HUDEP-2 (cell line): ENCODE measurements at regions not wholly inside any gene's neighbourhood (a gene's known extent, or its start where the extent isn't known, plus 50 kb on each side); places are given as distances from the start of the nearest gene placed in this dataset.
"Not testable (repeated sequence)": the region's sequence is repeated elsewhere in the genome, so short reads cannot be mapped to it uniquely, and the experiment has no call there.

ENCODE experiments used
- DNase-seq, 76 experiments: peaks; one replicate each; lab custom pipeline; 2025; ENCODE audit not compliant: unreplicated experiment in 76 of 76; lab: John Stamatoyannopoulos, UW

DNA sequence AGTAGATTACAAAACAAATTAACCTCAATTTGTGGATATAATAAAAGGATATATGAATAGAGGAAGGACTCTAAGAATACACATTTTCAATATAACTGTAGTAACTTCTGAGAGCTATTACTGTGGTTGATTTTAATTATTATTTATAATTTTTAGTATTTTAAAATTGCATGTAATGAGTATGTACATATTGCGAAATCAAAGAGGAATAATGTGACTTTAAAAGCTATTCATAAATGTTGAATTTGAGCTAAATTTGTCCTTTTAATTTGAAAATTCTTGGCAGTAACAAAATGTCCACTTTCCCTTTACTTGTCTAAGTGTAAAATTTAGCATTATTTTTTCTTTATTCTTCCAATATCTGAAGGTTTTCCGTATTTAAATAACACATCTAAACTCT lies 750.6 kb upstream of the PCDH15 start:
- DNase-seq, result no peak

DNA sequence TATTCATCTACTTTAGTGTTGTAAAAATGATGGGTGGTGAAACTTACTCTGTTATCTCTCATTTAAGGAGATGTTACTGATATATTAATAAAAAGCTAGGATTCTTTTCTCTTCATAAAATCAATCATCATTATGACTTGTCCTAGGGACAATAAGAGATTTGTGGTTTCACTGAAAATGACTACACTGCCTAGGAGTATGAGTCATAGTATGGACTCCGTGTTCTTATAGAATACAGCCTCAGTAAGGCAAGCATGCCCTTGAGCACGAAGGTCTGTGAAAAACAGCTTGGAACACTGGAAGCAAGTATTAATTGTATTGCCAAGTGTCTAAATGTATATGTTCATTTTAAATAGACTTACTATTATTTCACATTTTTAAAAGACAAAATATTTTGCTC lies 749.2 kb upstream of the PCDH15 start:
- no peak for DNase-seq

DNA sequence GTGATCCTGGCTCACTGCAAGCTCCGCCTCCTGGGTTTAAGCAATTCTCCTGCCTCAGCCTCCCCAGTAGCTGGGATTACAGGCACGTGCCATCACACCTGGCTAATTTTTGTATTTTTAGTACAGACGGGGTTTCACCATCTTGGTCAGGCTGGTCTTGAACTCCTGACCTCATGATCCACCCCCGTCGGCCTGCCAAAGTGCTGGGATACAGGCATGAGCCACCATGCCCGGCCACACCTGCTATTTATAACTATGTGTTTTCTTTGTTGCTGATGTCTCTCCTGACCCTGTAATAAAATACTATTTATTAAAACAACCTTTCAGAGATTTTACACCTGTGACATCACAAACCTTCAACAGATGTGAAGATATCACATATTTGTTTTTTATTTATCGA lies 736.5 kb upstream of the PCDH15 start:
- DNase-seq, result not testable (repeated sequence)

DNA sequence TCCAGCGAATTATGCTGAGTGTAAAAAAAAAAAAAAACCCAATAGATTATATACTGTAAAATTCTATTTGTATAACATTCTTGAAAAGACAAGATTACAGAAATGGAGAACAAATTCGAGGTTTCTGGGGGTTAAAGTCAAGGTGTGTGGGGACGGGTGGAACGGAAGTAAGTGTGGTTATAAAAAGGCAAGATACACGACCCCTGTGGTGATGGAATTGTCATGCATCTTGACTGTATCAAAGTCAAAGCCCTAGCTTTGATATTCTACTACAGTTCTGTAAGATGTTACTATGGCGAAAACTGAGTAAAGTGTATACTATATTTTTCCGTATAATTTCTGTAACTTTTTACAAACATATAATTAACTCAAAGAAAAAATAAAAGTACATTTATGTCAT lies 718.2 kb upstream of the PCDH15 start:
- no peak for DNase-seq

DNA sequence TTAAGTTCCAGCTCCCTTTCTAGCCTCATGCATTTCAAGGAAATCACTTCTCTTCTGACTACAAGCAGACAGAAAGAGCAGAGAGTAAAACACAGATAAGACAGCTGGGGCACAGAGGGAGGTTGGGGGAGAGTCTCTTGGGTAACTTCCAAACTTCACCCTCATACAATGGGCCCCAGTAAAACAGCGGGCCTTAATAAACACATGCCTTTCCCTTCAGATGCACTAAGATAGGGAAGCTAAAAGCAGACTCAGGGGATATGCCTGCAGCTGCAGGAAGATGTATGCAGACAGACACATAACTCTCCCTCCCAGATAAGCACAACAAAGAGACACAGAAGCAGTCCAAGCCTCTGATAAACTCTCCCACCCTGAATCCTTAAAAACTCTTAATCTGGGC lies 717.4 kb upstream of the PCDH15 start:
- DNase-seq, result peak in 1 of 76 experiments; percentile 46

DNA sequence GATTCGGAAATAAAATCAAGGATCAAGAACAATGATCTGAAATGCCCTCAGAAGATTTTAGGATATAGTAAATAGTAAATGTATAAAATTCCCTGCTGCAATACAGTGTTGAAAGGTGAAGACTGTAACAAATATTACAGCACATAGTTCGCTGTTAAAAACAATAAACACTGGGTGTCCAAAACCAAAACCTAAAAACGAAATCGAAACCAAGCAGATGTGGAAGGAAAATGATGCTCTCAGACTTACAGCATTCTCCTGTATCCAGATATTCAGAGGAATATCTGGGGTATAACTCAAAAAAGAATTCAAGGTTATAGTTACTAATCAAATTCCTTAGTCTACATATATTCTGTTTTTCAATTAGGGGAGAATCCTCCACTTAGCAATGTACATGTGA lies 708.1 kb upstream of the PCDH15 start:
- no peak for DNase-seq

DNA sequence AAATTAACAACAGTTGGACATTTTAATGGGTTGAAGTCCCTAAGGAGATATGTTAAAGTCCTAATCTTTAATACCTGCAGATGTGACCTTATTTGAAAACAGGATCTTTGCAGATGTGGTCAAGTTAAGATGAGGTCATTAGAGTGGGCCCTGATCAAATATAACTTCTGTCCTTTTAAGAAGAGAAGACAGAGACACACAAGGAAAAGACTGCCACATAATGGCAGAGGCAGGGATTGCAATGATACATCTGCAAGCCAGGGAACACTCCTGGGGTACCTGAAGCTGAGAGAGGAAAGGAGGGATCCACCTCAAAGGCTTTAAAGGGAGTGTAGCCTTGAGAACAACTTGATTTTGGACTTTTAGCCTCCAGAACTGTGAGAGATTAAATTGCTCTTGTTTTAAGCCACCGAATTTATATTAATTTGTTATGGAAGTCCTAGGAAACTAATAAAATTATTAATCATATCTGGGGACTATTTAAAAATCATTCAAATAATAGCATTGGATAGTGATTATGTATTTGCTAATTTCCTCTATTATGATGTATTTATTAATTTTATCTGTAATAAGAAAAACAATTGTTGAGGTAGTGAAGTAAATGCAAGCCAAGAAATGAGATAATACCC lies 700.0 kb upstream of the PCDH15 start:
- DNase-seq, result peak in 5 of 76 experiments; percentile 0 to 55 (median 7)

DNA sequence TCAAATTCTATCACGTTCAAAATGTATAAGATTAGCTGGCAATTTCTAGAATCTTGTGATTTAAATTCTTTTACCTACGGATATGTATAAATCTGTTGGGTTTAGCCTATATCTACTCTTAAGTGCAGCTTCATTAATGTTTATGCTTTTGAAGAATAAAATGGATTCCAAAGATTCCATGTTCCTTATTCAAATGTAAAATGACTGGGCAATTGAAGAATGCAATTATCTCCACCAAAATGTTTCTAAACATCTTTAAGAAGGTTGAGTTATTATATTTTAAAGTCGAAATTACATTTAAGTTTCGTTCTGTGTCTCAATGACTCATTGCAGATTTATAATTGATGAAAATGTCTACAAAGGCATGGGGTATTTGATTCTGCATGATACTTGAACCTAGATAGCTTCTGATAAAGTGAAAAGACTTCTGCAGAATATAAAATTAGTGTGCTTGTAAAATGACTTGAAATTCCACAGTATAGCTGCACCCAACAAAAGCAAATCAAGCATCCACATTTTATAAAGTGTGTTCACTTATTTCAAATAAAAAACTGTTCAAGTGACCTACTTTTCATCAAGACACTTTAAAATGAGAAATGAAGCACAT lies 697.0 kb upstream of the PCDH15 start:
- no peak for DNase-seq

DNA sequence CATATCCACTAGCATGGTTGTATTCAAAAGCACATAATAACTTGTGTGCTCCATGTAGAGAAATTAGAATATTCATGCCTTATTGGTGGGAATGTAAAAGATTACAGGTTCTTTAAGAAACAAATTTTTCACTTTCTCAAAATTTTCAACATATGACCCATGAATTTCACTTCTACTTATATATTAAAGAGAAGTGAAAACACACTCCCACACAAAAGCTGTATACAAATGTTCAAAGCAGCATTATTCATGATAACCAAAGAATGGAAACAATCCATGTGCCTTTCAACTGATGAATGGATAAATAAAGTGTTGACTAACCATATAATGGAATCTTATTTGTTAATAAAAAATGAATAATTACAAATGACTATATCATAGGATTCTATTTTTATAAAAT lies 694.5 kb upstream of the PCDH15 start:
- DNase-seq, result no peak

DNA sequence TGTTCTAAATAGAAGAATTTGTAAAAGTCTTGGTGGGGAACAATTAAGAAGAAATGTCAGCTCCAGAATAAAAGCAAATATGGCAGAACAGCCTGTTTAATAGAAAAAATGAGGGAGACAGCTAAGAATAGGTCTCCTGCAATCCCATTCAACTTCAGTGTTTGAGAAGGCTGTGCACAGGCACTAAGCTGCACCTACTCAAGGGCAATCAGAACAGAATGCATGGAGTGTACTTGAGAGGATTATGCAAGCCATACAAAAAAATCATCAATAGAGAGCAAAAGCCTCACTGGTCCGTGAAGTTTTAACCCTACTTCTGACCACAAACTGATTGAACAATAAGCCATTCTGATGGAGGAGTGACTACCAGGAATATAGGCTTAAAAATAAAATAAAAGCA lies 690.7 kb upstream of the PCDH15 start:
- no peak for DNase-seq

DNA sequence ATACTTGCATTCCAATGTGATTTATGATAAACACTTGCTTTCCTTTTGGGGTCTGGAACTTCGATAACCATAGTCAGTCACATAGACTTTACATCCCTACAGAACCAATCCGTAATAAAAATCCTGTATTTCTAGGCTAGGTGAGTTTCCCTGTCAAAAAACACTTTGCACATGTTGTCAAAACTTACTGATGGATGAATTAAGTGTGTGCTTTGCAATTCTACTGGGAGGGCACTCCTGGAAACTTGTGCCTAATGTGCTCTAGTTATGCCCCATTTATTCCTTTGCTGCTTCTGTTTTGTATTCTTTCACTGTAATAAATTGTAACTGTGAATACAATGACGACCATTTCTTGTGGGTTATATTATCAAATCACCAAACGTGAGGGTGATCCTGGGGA lies 684.8 kb upstream of the PCDH15 start:
- no peak for DNase-seq

DNA sequence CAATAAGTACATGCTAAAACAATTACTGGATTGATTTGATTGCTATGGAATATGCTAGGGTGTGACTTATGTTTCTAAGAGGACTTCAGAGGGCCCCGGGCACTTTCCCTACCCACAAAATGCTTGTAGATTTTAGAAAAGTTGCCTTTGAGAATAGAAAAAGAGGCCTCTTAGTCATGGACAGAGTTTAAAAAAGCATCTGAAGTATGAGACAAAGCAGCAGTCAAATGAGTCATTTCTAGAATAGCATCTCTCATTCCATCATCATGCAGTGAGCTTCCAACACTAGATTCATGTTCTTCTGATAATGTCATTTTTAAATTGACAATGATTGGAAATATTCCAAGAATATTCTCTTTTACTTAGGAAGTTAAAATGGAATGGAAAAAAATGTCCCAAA lies 675.1 kb upstream of the PCDH15 start:
- no peak for DNase-seq

DNA sequence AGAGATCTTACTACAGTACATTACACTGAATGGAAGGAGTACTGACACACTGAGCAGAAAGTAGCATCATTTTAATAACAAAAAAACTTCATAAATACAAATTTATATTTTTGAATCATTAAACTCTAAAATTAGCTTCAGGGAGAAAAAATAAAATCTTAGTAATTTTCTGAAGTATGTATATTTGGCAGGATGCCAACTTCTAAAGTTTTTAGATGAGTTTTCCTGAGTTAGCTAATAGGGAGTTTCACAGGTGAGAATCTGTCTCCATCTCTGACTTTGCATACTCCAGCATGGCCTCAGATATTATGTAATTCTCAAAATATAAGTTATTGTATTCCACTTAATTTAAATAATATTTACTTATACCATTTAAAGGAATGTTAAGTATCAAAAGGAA lies 673.2 kb upstream of the PCDH15 start:
- DNase-seq, result no peak

DNA sequence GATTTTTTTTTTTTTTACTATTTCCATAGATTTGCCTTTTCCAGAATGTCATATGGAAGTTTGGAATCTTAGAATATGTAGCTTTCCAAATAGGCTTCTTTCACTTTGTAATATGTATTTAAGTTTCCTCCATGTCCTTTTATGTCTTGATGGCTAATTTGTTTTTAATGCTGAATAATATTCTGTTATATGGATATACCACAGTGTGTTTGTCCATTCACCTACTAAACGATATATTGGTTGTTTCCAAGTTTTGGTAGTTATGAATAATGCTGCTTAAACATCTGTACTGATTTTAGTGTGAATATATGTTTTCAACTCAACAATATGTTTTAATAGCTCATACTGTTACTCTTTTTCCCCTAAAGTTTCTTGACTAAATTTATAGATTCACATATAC lies 669.8 kb upstream of the PCDH15 start:
- no peak for DNase-seq

DNA sequence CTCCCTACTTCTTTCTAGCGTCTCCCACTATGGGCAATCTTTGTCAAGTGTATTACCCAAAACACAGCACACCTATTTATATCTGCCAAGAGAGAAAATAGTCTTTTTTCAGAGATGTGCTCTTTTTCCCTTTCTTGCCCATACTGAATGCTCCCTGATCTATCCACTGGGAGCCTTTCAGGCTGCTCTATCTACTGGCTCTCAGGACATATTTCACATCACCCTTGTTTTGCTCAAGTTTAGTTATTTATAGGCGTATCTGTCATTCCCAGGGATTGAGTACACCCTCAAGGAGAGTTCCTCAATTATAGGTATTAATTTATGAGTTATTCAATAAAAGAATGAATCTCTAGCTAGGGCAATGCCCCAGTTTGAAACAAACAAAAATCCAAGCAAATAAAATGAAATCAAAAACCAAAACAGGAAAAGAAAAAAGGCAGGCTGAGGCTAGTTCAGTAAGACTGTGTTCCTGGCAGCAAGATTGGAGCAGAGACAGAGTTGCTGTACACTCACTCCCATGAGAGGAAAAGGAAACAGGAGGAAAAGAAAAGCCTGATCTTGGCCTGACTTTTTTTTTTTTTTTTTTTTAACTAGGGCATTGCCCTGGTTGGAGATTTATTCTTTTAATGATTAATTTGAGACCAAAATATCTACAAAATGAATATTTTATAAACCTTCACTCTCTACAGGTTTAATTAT lies 665.9 kb upstream of the PCDH15 start:
- DNase-seq, result no peak

DNA sequence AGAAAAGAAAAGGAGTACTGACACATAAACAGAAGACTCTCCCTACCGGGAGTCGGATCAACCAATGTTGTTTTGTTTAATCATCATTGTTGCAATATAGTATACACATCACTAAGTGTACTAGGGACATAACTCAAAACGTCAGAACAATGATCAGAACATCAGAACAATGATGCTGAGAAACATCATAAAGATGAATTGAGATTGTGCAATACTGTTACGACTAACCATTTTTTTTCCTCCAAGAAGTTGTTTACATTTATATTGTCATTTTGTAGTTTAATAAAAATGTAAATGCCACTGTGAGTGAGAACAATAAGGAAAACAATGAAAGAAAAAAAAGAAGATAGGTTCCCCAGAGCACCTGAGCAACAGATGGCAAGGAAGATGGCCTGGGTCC lies 663.1 kb upstream of the PCDH15 start:
- no peak for DNase-seq

DNA sequence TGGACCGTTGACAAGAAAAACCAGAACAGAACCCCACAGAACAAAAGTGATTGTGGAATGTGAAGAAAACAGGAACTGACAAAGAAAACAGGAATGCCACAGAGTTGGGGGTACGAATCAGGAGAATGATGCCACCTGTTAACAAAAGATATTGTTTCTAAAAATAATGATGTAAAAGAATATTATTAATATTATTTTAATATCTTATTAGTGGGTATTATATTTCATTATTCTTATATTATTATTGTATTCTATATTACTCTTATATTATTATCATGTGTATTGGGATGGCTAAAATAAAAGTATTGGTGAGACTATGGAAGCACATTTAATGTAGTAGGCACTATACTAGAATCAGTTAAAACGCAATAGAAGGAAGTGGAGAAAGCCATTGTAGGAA lies 659.0 kb upstream of the PCDH15 start:
- DNase-seq, result no peak

DNA sequence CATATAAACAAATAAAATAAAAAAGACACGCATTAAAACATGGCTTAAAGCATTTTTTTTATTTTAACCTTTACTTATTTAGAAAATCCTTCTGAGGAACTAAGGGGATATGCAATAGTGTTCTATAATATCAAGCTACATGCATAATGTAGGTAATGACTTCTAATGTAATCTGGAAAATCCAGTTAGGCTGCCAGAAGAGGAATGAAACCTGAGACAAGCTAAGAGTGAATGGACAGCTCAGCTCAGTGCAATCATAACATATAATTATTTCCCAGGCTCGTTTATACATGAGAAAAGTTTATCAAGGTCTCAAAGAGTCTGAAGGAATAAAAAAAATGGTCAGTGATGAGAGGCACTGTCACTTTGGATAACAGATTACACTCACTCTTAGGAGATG lies 649.0 kb upstream of the PCDH15 start:
- no peak for DNase-seq

DNA sequence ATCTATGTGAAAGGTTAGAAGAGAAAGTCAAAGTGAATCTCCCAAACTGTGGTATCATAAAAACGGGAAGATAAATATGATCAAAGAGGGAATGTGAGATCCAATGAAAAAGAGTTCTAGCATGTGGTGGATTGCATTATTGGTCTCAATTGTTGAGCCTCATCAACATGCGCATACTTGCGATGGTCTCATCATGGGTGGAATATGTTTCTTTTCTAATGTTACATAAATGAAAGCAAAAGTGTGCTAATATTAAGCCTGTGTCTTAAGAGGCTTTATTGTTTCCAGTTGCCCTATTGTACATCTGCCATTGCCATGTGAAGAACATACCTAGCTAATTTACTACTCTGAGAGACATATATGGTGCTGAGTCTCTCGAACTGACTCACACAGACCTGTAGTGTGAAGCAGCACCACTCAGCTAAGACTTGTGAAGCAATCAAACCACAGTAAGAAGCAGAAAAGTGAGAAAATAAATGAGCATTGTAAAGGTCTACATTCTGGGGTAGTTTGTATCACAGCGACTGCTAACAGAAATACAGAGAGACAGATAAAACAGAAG lies 645.5 kb upstream of the PCDH15 start:
- no peak for DNase-seq

DNA sequence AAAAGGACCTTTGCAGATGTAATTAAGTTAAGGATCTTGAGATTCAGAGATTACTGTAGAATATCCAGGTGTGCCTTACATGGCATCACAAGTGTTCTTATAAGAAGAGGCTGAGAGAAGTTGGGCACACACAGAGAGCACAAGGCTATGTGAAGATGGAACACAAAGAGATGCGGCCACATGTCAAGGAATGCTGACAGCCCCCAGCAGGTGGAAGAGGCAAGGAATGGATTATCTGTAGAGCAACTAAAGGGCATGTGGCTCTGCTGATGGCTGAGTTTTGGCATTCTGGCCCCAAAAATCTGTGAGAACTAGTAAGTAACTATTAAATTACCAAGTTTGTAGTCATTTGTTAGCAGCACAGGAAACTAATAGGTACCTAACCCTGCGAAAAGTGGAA lies 640.7 kb upstream of the PCDH15 start:
- DNase-seq, result no peak

DNA sequence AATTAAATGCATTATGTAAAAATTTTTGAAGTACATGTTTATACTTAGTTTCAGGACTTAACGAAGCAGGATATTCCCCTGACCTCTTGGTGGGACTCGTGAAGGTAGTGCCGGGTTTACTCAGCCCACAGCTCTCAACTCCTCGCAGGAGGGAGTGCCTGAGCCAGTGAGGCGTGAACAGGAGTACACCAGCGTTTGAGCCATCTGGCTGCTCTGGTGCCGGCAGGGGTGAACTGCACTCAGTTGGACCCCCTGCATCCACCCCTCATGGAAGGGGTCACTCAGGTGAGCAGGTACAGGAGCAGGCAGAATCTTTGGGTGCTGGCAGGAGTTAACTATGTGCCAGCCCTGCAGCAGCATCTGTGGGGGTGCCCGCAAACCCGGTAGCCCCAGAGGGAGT lies 625.1 kb upstream of the PCDH15 start:
- DNase-seq, result no peak

DNA sequence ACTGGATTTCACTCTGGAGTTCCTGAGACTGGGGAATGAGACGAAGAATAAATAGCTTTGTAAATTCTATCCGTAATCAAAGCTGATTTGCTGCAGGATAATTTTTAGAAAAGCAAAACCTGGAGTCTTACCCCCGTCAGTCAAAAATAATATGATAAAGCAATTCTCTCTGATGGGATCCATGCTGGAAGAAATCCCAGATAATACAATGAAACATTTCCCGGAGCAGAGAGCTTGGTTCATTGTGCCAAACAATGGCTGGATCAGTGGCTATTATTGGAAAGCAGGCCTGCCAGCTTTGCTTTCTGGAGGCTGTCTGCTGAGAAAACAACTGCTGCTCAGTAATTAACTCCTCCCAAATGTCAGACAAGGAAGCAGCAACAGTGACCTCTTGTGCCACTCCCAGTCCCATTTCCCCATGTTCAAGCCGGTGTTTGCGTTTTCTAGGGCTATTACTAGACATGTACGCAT lies 609.4 kb upstream of the PCDH15 start:
- DNase-seq, result peak in 9 of 76 experiments; percentile 0 to 55 (median 4)
